ENCODE measurements at regions not wholly inside any gene's neighbourhood (a gene's known extent, or its start where the extent isn't known, plus 50 kb on each side); places are given as distances from the start of the nearest gene placed in this dataset.
A peak's percentile ranks its signal among the peaks of the same experiment; 100 is the strongest.

GRCh38 chr1:222970711-222971110 lies 155.9 kb downstream of the DISP1 start:
- no peak for TF ChIP-seq GLIS3 (CRISPR knock-in tag; IDR thresholded peaks at IDR 0.05)
- ATAC-seq, result no peak

DNA sequence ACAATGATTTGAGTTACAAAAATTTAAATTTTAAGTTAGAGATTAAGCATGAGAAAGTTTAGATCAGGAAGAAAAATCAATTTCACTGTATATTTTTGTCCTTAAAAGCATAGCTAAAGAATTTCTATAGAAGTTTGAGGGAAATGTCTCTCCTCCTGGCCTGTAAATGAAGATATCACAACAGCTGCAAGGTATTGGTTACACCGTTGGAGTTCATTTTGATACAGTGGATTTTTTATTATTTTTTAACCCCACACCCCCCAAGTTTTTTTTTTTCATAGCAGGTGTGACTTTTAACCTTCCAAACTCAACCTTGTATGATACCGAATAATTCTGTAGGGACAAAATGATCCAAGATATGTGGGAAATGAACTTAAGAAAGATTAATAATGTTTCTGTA lies 156.3 kb downstream of the DISP1 start:
- TF ChIP-seq ISL1 (CRISPR knock-in tag; IDR thresholded peaks at IDR 0.05), result no peak
- no peak for TF ChIP-seq RARB (CRISPR knock-in tag; IDR thresholded peaks at IDR 0.05)
- no peak for TF ChIP-seq PPARA (CRISPR knock-in tag; IDR thresholded peaks at IDR 0.05; ENCODE audit: borderline replicate concordance)
- TF ChIP-seq ZFP30 (CRISPR knock-in tag; IDR thresholded peaks at IDR 0.05), result no peak
- ATAC-seq, result no peak

DNA sequence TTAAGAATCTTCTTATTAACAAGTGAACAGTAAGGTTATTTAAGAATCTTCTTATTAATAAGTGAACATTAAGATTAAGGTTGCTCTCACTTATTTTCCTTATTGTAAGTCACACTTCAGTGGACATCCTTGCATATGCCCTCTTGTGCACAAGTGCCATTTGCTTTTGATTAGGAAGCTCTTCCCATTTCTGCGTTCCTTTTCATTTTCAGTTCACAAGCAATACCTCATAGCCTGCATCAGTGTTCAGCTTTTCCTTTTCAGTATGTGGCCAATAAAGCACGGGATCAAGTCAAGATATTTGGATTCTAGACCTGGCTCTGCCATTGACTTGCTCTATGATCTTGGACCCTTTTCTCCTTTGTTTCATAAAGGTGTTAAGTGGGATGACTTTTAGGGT lies 158.7 kb downstream of the DISP1 start:
- TF ChIP-seq BACH2 (CRISPR knock-in tag; IDR thresholded peaks at IDR 0.05; ENCODE audit: borderline replicate concordance) (no peak), OSR1 (CRISPR knock-in tag; IDR thresholded peaks at IDR 0.05) (no peak), GLIS3 (CRISPR knock-in tag; IDR thresholded peaks at IDR 0.05) (no peak), CSDC2 (CRISPR knock-in tag; IDR thresholded peaks at IDR 0.05) (no peak), ARNTL (CRISPR knock-in tag; IDR thresholded peaks at IDR 0.05; ENCODE audit: borderline replicate concordance, low read depth) (no peak), TCF4 (CRISPR knock-in tag; IDR thresholded peaks at IDR 0.05; ENCODE audit: borderline replicate concordance) (no peak), TSHZ2 (CRISPR knock-in tag; IDR thresholded peaks at IDR 0.05) (no peak), ZNF8 (CRISPR knock-in tag; IDR thresholded peaks at IDR 0.05) (no peak), SNAI2 (CRISPR knock-in tag; IDR thresholded peaks at IDR 0.05) (no peak), RARB (CRISPR knock-in tag; IDR thresholded peaks at IDR 0.05) (no peak), ZNF565 (CRISPR knock-in tag; conservative IDR thresholded peaks at IDR 0.05; ENCODE audit: low read depth) (no peak), ISL1 (CRISPR knock-in tag; IDR thresholded peaks at IDR 0.05) (no peak), TOX (CRISPR knock-in tag; IDR thresholded peaks at IDR 0.05; ENCODE audit: borderline replicate concordance) (no peak), PATZ1 (CRISPR knock-in tag; IDR thresholded peaks at IDR 0.05; ENCODE audit: borderline replicate concordance) (no peak), ZFP3 (CRISPR knock-in tag; IDR thresholded peaks at IDR 0.05) (no peak)
- TF ChIP-seq, protein P1, sequence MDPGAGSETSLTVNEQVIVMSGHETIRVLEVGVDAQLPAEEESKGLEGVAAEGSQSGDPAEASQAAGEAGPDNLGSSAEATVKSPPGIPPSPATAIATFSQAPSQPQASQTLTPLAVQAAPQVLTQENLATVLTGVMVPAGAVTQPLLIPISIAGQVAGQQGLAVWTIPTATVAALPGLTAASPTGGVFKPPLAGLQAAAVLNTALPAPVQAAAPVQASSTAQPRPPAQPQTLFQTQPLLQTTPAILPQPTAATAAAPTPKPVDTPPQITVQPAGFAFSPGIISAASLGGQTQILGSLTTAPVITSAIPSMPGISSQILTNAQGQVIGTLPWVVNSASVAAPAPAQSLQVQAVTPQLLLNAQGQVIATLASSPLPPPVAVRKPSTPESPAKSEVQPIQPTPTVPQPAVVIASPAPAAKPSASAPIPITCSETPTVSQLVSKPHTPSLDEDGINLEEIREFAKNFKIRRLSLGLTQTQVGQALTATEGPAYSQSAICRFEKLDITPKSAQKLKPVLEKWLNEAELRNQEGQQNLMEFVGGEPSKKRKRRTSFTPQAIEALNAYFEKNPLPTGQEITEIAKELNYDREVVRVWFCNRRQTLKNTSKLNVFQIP (CRISPR knock-in tag; IDR thresholded peaks at IDR 0.05; ENCODE audit: borderline replicate concordance, low read depth), result no peak
- TF ChIP-seq, protein P2, sequence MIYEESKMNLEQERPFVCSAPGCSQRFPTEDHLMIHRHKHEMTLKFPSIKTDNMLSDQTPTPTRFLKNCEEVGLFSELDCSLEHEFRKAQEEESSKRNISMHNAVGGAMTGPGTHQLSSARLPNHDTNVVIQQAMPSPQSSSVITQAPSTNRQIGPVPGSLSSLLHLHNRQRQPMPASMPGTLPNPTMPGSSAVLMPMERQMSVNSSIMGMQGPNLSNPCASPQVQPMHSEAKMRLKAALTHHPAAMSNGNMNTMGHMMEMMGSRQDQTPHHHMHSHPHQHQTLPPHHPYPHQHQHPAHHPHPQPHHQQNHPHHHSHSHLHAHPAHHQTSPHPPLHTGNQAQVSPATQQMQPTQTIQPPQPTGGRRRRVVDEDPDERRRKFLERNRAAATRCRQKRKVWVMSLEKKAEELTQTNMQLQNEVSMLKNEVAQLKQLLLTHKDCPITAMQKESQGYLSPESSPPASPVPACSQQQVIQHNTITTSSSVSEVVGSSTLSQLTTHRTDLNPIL (CRISPR knock-in tag; IDR thresholded peaks at IDR 0.05; ENCODE audit: low read depth), result no peak
- no peak for ATAC-seq

DNA sequence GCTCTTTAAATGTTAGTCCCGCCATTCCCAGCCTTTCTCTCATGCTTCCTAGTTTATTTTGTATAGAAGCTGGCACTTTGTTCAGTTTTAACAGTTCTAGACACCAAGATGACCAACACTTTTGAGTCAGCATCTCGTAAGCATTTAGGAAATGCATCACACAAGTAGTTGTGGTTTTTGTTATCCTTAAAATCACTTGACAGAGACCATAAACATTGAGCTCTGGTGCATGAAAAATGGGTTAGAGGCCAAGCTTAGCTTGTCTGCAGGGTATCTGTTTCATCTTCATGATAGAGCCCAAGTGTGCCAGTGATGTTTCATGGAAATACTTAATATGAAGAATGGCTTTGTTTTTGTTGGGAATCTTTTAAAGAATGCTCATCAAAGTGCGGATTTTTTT lies 159.7 kb downstream of the DISP1 start:
- peak; percentile 98 for ATAC-seq
- TF ChIP-seq ZNF70 (CRISPR knock-in tag; IDR thresholded peaks at IDR 0.05) (no peak), BACH2 (CRISPR knock-in tag; IDR thresholded peaks at IDR 0.05; ENCODE audit: borderline replicate concordance) (no peak), TCF4 (CRISPR knock-in tag; IDR thresholded peaks at IDR 0.05; ENCODE audit: borderline replicate concordance) (no peak), ZFP3 (CRISPR knock-in tag; IDR thresholded peaks at IDR 0.05) (no peak), TSHZ2 (CRISPR knock-in tag; IDR thresholded peaks at IDR 0.05) (no peak), ZNF565 (CRISPR knock-in tag; conservative IDR thresholded peaks at IDR 0.05; ENCODE audit: low read depth) (no peak), SNAI2 (CRISPR knock-in tag; IDR thresholded peaks at IDR 0.05) (no peak), ZNF8 (CRISPR knock-in tag; IDR thresholded peaks at IDR 0.05) (no peak), ESRRG (CRISPR knock-in tag; IDR thresholded peaks at IDR 0.05) (no peak), ISL1 (CRISPR knock-in tag; IDR thresholded peaks at IDR 0.05) (peak; percentile 91), OSR1 (CRISPR knock-in tag; IDR thresholded peaks at IDR 0.05) (no peak; the same call in 1 of the 2 replicates), ZC3H10 (CRISPR knock-in tag; IDR thresholded peaks at IDR 0.05) (peak; percentile 100), TOX (CRISPR knock-in tag; IDR thresholded peaks at IDR 0.05; ENCODE audit: borderline replicate concordance) (peak; percentile 100)
- TF ChIP-seq, protein P2 (CRISPR knock-in tag; IDR thresholded peaks at IDR 0.05; ENCODE audit: low read depth), result no peak
- TF ChIP-seq, protein P1 (CRISPR knock-in tag; IDR thresholded peaks at IDR 0.05; ENCODE audit: borderline replicate concordance, low read depth), result peak; percentile 99; the same call in 1 of the 2 replicates
